Testis (tissue), 2 donors: ENCODE measurements at regions not wholly inside any gene's neighbourhood (a gene's known extent, or its start where the extent isn't known, plus 50 kb on each side); places are given as distances from the start of the nearest gene placed in this dataset.

Experiments used
- DNase-seq: peaks from one replicate; pipeline ENCODE4 v3.0.0-alpha.2; 2019
- H3K27ac ChIP-seq, 2 donors: fragments of 200-600 bp; sonication (generic); one replicate each; pipeline ENCODE4 v1.5.1; 2019
- H3K27me3 ChIP-seq: fragments of 200-600 bp; sonication (generic); one replicate; pipeline ENCODE4 v1.5.1; 2019
- H3K36me3 ChIP-seq: fragments of 200-600 bp; sonication (generic); one replicate; pipeline ENCODE4 v1.5.1; 2017; ENCODE audit warnings: low read depth; ENCODE audit errors: missing control alignments
- H3K4me1 ChIP-seq: fragments of 200-600 bp; sonication (generic); one replicate; pipeline ENCODE4 v1.5.1; 2019
- H3K4me3 ChIP-seq, 2 donors: fragments of 200-600 bp; sonication (generic); one replicate each; pipeline ENCODE4 v1.5.1; 2017 to 2019
- H3K9me3 ChIP-seq: fragments of 200-600 bp; sonication (generic); one replicate; pipeline ENCODE4 v1.5.1; 2017
- POLR2A ChIP-seq: fragments of 450-650 bp; IDR thresholded peaks from one replicate; pipeline ENCODE4 v1.6.1; 2017; ENCODE audit warnings: antibody characterized with exemption, mild to moderate bottlenecking, moderate library complexity
- WGBS, 2 donors: methylation state at CpG; one replicate each; pipeline ENCODE4 v1.1.5; 2018; 5-methylcytosine and 5-hydroxymethylcytosine counted together
- intact Hi-C: fragments of 100-400 bp; cut with DNase I; formaldehyde crosslinking; loops from one replicate; pipeline ENCODE4 v1.15.1; 2023; ENCODE audit warnings: low total_unique reads
- TF ChIP-seq, protein P1 (sequence below), 3 experiments: fragments of 450-650 bp in 2 of 3; fragments of 200-600 bp in 1 of 3; sonication (generic) in 1 of 3; IDR thresholded peaks; one replicate each; pipeline ENCODE4 v1.5.1; 2016 to 2019; ENCODE audit warnings: antibody characterized with exemption in 3 of 3, mild to moderate bottlenecking in 2 of 3, moderate library complexity in 1 of 3

DNA sequence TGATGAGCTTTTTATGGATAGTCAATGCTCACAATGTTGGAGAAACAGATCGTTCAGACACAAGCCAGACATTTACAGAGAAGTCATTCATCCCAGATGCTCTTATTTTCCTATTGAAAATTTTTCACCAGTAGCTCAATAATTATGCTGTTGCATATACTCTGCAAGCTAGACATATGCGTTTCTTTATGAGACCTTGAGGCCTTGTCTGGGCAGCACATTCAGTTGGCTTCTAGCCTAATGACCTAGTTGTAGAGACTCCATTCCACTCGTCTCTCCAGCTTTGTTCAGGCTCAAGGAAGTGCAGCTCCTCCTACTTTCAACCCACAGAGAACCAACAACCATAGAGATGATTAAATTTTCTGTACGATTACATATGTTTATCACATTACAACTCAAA is 237.7 kb downstream of the MZT1 start:
- WGBS, 2 donors, result 48 to 66% methylated on average over 4 of the region's 4 CpGs
- intact Hi-C loops, result no loop called here
- H3K9me3 ChIP-seq, result no peaks in the 10 kb centered on the region
- DNase-seq, result no peak
- no peak overlapping the region for H3K27ac ChIP-seq
- no peaks in the 10 kb centered on the region for H3K27me3 ChIP-seq
- H3K4me1 ChIP-seq, result no peaks in the 10 kb centered on the region
- TF ChIP-seq, protein P1, sequence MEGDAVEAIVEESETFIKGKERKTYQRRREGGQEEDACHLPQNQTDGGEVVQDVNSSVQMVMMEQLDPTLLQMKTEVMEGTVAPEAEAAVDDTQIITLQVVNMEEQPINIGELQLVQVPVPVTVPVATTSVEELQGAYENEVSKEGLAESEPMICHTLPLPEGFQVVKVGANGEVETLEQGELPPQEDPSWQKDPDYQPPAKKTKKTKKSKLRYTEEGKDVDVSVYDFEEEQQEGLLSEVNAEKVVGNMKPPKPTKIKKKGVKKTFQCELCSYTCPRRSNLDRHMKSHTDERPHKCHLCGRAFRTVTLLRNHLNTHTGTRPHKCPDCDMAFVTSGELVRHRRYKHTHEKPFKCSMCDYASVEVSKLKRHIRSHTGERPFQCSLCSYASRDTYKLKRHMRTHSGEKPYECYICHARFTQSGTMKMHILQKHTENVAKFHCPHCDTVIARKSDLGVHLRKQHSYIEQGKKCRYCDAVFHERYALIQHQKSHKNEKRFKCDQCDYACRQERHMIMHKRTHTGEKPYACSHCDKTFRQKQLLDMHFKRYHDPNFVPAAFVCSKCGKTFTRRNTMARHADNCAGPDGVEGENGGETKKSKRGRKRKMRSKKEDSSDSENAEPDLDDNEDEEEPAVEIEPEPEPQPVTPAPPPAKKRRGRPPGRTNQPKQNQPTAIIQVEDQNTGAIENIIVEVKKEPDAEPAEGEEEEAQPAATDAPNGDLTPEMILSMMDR (IDR thresholded peaks at IDR 0.05), result no peak
- no peak for TF ChIP-seq POLR2A
- no peak overlapping the region for H3K4me3 ChIP-seq
- H3K36me3 ChIP-seq, result no peaks in the 10 kb centered on the region

DNA sequence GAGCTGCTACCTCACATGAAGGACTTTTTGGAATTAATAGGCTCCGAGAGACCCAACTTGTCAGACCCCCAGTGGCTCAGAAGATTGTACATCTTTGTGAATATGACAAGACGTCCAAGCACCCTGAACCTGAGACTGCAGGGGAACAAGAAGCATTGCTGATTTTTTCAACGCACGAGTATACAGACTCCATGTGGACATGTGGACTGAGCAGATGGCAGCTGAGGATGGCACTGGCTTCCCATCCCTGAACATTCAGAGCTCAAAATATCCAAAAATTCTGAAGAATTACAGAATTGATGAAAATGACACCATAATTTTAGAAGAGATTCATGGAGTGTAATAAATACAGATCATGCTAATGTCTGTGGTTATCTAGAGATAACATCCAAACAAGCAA is 254.1 kb downstream of the MZT1 start:
- TF ChIP-seq POLR2A, result no peak
- WGBS, 2 donors, result 84 to 91% methylated on average over 4 of the region's 4 CpGs
- intact Hi-C loops, result no loop called here
- H3K9me3 ChIP-seq, result no peaks in the 10 kb centered on the region
- no peaks in the 10 kb centered on the region for H3K27me3 ChIP-seq
- no peak for DNase-seq
- no peaks in the 10 kb centered on the region for H3K4me1 ChIP-seq
- H3K36me3 ChIP-seq, result no peaks in the 10 kb centered on the region
- no peak overlapping the region for H3K4me3 ChIP-seq
- H3K27ac ChIP-seq, result no peak overlapping the region

DNA sequence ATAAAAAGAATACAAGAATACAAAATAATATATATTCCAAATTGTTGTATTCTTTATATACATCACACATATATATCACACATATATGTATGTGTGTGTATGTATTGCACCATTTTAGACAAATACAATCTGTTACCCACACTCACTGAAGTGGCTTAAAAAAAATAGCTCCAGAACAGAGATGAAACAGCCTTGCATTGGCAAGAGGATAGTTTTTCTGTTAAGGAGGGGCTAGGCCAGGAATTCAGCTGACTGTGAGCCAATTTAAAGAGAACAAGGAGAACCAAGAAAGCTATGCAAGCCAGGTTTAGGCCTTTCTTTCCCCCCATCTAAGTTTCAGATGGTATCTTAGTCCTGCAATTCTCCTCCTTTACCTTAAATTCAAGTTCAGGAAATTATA is 257.5 kb downstream of the MZT1 start:
- TF ChIP-seq POLR2A, result no peak
- TF ChIP-seq, protein P1 (IDR thresholded peaks at IDR 0.05), result no peak
- Histone ChIP-seq H3K36me3 (no peaks in the 10 kb centered on the region), H3K4me1 (no peaks in the 10 kb centered on the region), H3K9me3 (no peaks in the 10 kb centered on the region), H3K27ac (peak overlapping the region in 1 of 2 donors; percentile 70), H3K27me3 (no peaks in the 10 kb centered on the region), H3K4me3 (no peak overlapping the region)
- DNase-seq, result peak; percentile 22
- intact Hi-C loops, result no loop called here

DNA sequence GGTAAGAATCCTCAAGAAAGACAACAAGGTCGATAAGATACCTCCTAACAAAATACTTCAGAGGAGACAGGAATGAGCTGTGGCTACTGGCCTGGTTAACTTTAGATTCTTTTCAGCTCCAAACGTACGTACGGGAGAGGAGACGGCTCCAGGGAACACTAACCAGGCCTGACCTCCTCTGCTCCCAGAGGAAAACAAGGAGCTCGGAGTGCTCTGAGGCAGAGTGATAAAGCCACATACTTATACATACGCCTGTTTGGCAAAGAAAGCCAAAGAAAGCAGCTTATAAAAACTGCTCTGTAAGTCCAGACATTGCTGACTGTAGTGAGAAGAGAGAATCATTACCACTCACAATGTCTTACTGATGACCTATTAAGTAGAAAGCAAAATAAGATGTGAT is 263.9 kb downstream of the MZT1 start:
- WGBS, 2 donors, result 42 to 45% methylated on average over 7 of the region's 7 CpGs
- Histone ChIP-seq H3K27ac (peak overlapping the region in 1 of 2 donors; percentile 5), H3K9me3 (no peaks in the 10 kb centered on the region), H3K4me3 (no peak overlapping the region), H3K27me3 (no peaks in the 10 kb centered on the region), H3K4me1 (peaks cover 3% of the 10 kb centered on the region), H3K36me3 (no peaks in the 10 kb centered on the region)
- TF ChIP-seq, protein P1 (IDR thresholded peaks at IDR 0.05), result no peak
- no peak for TF ChIP-seq POLR2A
- intact Hi-C loops, result no loop called here
- DNase-seq, result peak; percentile 42

DNA sequence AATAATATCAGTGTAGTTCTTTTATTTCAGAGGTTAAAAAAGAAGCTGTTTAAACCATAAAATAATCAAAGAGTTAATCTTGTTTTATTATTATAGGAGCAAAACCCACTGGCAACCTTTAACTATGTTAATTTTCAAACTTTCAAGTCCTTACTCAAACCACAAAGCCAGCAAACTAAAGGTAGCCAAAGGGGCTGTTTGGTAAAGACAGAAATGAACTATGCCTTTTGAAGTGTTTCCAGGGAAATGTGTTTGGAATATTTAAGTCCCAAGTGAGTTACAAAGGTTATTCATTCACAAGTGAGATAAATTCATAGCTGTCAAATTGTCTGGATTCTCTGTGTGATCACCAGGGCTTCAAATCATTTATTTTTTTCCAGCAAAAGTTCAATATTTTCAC is 264.7 kb downstream of the MZT1 start:
- Histone ChIP-seq H3K36me3 (no peaks in the 10 kb centered on the region), H3K4me3 (no peak overlapping the region), H3K9me3 (no peaks in the 10 kb centered on the region), H3K27me3 (no peaks in the 10 kb centered on the region), H3K4me1 (peaks cover 4% of the 10 kb centered on the region), H3K27ac (no peak overlapping the region)
- intact Hi-C loops, result no loop called here
- DNase-seq, result no peak
- TF ChIP-seq, protein P1 (IDR thresholded peaks at IDR 0.05), result no peak
- TF ChIP-seq POLR2A, result no peak
